WTC11 (cell line): ENCODE measurements at regions not wholly inside any gene's neighbourhood (a gene's known extent, or its start where the extent isn't known, plus 50 kb on each side); places are given as distances from the start of the nearest gene placed in this dataset.

Experiments
- ATAC-seq: fragments of 200-7000 bp; cut with Tn5 transposase; 2 replicates; pipeline ENCODE4 v1.10.0; 2021; ENCODE audit warnings: mild to moderate bottlenecking, moderate library complexity
- CTCF ChIA-PET: fragments of 300-600 bp; sonication (Branson Sonifier 250); formaldehyde crosslinking; loops from one replicate; lab custom pipeline; 2021; ENCODE audit warnings: antibody characterized with exemption; lab: Charles Lee
- POLR2A ChIA-PET: fragments of 350-600 bp; sonication (Branson Sonifier 250); formaldehyde crosslinking; loops from one replicate; lab custom pipeline; 2021; ENCODE audit warnings: antibody characterized with exemption; lab: Charles Lee
- DNase-seq: peaks from one replicate; pipeline ENCODE4 v3.0.0; 2021; ENCODE audit warnings: low spot score
- H3K27ac Mint-ChIP-seq: 2 replicates; pipeline ENCODE4 v1.8.0; 2021; ENCODE audit warnings: mixed read lengths
- H3K27me3 Mint-ChIP-seq: 2 replicates; pipeline ENCODE4 v1.8.0; 2021; ENCODE audit warnings: low read depth, mild to moderate bottlenecking, moderate library complexity, mixed read lengths
- H3K36me3 Mint-ChIP-seq: 2 replicates; pipeline ENCODE4 v1.8.0; 2021; ENCODE audit warnings: mixed read lengths
- H3K4me1 Mint-ChIP-seq: 2 replicates; pipeline ENCODE4 v1.8.0; 2022; ENCODE audit warnings: mixed read lengths
- H3K4me3 Mint-ChIP-seq: 2 replicates; pipeline ENCODE4 v1.8.0; 2021; ENCODE audit warnings: mild to moderate bottlenecking, moderate library complexity, mixed read lengths
- H3K9me3 Mint-ChIP-seq: 2 replicates; pipeline ENCODE4 v1.8.0; 2021; ENCODE audit warnings: mixed read lengths
- ATF1 ChIP-seq: sonication (generic); formaldehyde crosslinking; IDR thresholded peaks from 2 replicates; pipeline ENCODE4 v1.8.1; 2023; ENCODE audit warnings: mild to moderate bottlenecking, moderate library complexity, missing genetic modification reagents
- ESRRA ChIP-seq: sonication (generic); formaldehyde crosslinking; IDR thresholded peaks from 2 replicates; pipeline ENCODE4 v1.8.1; 2022; ENCODE audit warnings: mild to moderate bottlenecking, missing genetic modification reagents, borderline replicate concordance
- ETV6 ChIP-seq: sonication (generic); formaldehyde crosslinking; IDR thresholded peaks from 2 replicates; pipeline ENCODE4 v1.8.1; 2022; ENCODE audit warnings: mild to moderate bottlenecking, missing genetic modification reagents
- FOXK1 ChIP-seq: sonication (generic); formaldehyde crosslinking; IDR thresholded peaks from 2 replicates; pipeline ENCODE4 v1.8.0; 2022; ENCODE audit warnings: mild to moderate bottlenecking, moderate library complexity, missing genetic modification reagents
- GABPB1 ChIP-seq: sonication (generic); formaldehyde crosslinking; IDR thresholded peaks from 2 replicates; pipeline ENCODE4 v1.8.1; 2023; ENCODE audit warnings: mild to moderate bottlenecking, missing genetic modification reagents
- HMGA2 ChIP-seq: fragments of 250-450 bp; sonication (Bioruptor Pico); IDR thresholded peaks from 2 replicates; pipeline ENCODE4 v1.4.0; 2021; ENCODE audit warnings: mild to moderate bottlenecking, moderate library complexity
- IRF2 ChIP-seq: sonication (generic); formaldehyde crosslinking; IDR thresholded peaks from 2 replicates; pipeline ENCODE4 v1.8.0; 2022; ENCODE audit warnings: low read depth, missing genetic modification reagents, borderline replicate concordance
- JAZF1 ChIP-seq: fragments of 250-450 bp; sonication (Bioruptor Pico); IDR thresholded peaks from 2 replicates; pipeline ENCODE4 v1.9.0; 2021; ENCODE audit warnings: moderate library complexity, mild to moderate bottlenecking, inconsistent platforms
- OVOL2 ChIP-seq: fragments of 250-450 bp; sonication (Bioruptor Pico); IDR thresholded peaks from 2 replicates; pipeline ENCODE4 v1.9.0; 2021; ENCODE audit warnings: mild to moderate bottlenecking, borderline replicate concordance
- TCF7 ChIP-seq: sonication (generic); formaldehyde crosslinking; IDR thresholded peaks from 2 replicates; pipeline ENCODE4 v1.8.0; 2022; ENCODE audit warnings: mild to moderate bottlenecking, low read depth, missing genetic modification reagents, moderate library complexity
- TEAD4 ChIP-seq: sonication (generic); formaldehyde crosslinking; IDR thresholded peaks from 2 replicates; pipeline ENCODE4 v1.8.0; 2022; ENCODE audit warnings: mild to moderate bottlenecking, missing genetic modification reagents
- ZNF317 ChIP-seq: sonication (generic); formaldehyde crosslinking; IDR thresholded peaks from 2 replicates; pipeline ENCODE4 v1.8.1; 2023; ENCODE audit warnings: low read depth, mild to moderate bottlenecking, moderate library complexity, missing genetic modification reagents, borderline replicate concordance
- TF ChIP-seq, protein P1 (sequence below): sonication (generic); formaldehyde crosslinking; IDR thresholded peaks from 2 replicates; pipeline ENCODE4 v1.8.0; 2022; ENCODE audit warnings: mild to moderate bottlenecking, missing genetic modification reagents
- TF ChIP-seq, protein P2 (sequence below): fragments of 200-600 bp; IDR thresholded peaks from 2 replicates; pipeline ENCODE4 v1.8.0; 2022; ENCODE audit warnings: antibody characterized with exemption
- TF ChIP-seq, protein P3 (sequence below): sonication (generic); formaldehyde crosslinking; IDR thresholded peaks from 2 replicates; pipeline ENCODE4 v1.8.1; 2023; ENCODE audit warnings: mild to moderate bottlenecking, missing genetic modification reagents, moderate library complexity
- TF ChIP-seq, protein P4 (sequence below): sonication (generic); formaldehyde crosslinking; IDR thresholded peaks from 2 replicates; pipeline ENCODE4 v1.8.1; 2022; ENCODE audit warnings: mild to moderate bottlenecking, moderate library complexity, missing genetic modification reagents
- TF ChIP-seq, protein P5 (sequence below): sonication (generic); formaldehyde crosslinking; IDR thresholded peaks from 2 replicates; pipeline ENCODE4 v1.8.0; 2022; ENCODE audit warnings: missing genetic modification reagents

DNA sequence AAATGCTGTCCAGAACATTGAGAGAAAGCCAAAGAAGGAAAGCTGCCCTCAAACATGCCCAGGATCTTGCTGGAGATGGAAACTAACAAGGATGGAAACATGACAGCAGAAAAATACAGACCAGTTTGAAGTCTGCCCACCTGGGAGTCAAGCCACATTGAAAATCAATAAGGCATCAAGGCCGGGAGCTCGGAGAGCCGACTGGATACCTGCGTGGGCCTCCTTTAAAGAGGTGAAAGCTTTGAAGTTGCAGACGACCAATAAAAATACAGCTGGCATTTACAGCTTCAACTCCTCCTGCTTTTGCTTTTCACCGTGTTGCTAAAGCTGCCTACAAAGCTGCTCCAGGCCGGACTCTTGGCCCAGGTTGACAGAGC is 279.7 kb downstream of the SRBD1 start:
- CTCF ChIA-PET: interaction anchor here (1.2 to 3.2 kb wide), 2 partner anchors 11 to 15 kb away, joined by 3 to 10 read pairs; no protein-coding TSS in a partner anchor
- TF ChIP-seq, protein P1, sequence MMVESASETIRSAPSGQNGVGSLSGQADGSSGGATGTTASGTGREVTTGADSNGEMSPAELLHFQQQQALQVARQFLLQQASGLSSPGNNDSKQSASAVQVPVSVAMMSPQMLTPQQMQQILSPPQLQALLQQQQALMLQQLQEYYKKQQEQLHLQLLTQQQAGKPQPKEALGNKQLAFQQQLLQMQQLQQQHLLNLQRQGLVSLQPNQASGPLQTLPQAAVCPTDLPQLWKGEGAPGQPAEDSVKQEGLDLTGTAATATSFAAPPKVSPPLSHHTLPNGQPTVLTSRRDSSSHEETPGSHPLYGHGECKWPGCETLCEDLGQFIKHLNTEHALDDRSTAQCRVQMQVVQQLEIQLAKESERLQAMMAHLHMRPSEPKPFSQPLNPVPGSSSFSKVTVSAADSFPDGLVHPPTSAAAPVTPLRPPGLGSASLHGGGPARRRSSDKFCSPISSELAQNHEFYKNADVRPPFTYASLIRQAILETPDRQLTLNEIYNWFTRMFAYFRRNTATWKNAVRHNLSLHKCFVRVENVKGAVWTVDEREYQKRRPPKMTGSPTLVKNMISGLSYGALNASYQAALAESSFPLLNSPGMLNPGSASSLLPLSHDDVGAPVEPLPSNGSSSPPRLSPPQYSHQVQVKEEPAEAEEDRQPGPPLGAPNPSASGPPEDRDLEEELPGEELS (CRISPR knock-in tag): no peak
- TF ChIP-seq ATF1: no peak
- TF ChIP-seq, protein P2, sequence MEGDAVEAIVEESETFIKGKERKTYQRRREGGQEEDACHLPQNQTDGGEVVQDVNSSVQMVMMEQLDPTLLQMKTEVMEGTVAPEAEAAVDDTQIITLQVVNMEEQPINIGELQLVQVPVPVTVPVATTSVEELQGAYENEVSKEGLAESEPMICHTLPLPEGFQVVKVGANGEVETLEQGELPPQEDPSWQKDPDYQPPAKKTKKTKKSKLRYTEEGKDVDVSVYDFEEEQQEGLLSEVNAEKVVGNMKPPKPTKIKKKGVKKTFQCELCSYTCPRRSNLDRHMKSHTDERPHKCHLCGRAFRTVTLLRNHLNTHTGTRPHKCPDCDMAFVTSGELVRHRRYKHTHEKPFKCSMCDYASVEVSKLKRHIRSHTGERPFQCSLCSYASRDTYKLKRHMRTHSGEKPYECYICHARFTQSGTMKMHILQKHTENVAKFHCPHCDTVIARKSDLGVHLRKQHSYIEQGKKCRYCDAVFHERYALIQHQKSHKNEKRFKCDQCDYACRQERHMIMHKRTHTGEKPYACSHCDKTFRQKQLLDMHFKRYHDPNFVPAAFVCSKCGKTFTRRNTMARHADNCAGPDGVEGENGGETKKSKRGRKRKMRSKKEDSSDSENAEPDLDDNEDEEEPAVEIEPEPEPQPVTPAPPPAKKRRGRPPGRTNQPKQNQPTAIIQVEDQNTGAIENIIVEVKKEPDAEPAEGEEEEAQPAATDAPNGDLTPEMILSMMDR: no peak
- TF ChIP-seq IRF2 (CRISPR knock-in tag): no peak
- no peak for TF ChIP-seq TCF7 (CRISPR knock-in tag)
- no peak for TF ChIP-seq ESRRA (CRISPR knock-in tag)
- TF ChIP-seq, protein P3, sequence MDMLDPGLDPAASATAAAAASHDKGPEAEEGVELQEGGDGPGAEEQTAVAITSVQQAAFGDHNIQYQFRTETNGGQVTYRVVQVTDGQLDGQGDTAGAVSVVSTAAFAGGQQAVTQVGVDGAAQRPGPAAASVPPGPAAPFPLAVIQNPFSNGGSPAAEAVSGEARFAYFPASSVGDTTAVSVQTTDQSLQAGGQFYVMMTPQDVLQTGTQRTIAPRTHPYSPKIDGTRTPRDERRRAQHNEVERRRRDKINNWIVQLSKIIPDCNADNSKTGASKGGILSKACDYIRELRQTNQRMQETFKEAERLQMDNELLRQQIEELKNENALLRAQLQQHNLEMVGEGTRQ (CRISPR knock-in tag): no peak
- TF ChIP-seq HMGA2 (CRISPR knock-in tag): no peak
- TF ChIP-seq OVOL2 (CRISPR knock-in tag): no peak
- TF ChIP-seq GABPB1 (CRISPR knock-in tag): no peak
- no peaks in the 10 kb centered on the region; the same call in 1 of the 2 replicates for H3K27me3 Mint-ChIP-seq

DNA sequence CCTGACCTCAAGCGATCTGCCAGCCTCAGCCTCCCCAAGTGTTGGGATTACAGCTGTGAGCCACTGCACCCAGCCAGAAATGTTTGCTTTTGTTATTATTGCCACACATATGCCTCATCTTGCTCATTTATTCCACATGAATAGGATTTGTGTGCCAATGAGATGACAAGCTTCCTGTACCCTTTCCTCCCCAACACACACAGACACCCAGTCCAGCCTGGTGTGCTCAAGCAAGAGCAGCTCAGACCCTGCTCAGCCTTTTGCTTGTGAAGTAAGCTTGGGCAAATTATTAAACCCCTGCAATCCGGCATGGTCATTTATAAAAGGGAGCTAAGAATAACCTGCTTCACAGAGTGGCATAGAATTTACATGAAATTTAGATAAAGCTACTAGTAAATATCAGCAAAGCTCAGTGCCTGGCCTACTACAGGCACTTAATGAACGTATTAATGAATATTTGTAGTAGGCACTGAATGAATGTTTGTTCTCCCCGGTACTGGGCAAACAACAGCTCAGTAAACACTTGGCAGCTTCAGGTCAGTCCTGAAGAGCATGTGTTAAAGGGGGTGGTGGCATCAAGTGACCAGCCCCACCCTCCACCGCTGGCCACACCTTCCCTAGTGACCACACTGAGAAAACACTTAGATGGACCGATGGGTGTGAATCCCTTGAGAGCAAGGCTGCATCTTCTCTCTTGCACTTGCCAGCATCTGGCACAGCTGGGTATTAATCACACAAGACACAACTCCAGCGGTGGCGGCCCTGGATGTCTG is 280.2 kb downstream of the SRBD1 start:
- Mint-ChIP-seq H3K4me1 (peaks cover 19% of the 10 kb centered on the region), H3K27me3 (no peaks in the 10 kb centered on the region; the same call in 1 of the 2 replicates), H3K4me3 (no peak overlapping the region), H3K36me3 (peaks cover 4% of the 10 kb centered on the region; the same call in 1 of the 2 replicates), H3K27ac (no peak overlapping the region), H3K9me3 (peaks cover 16% of the 10 kb centered on the region)
- DNase-seq: no peak
- ChIA-PET CTCF (interaction anchor here (1.2 to 3.2 kb wide), 3 partner anchors 10 to 248 kb away, joined by 3 to 10 read pairs (median 4); no protein-coding TSS in a partner anchor), POLR2A (interaction anchor here (0.7 kb wide), 1 partner anchor 308 kb away, joined by 3 read pairs; no protein-coding TSS in a partner anchor)
- TF ChIP-seq JAZF1 (CRISPR knock-in tag): no peak
- TF ChIP-seq, protein P4, sequence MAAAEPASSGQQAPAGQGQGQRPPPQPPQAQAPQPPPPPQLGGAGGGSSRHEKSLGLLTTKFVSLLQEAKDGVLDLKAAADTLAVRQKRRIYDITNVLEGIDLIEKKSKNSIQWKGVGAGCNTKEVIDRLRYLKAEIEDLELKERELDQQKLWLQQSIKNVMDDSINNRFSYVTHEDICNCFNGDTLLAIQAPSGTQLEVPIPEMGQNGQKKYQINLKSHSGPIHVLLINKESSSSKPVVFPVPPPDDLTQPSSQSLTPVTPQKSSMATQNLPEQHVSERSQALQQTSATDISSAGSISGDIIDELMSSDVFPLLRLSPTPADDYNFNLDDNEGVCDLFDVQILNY (CRISPR knock-in tag): no peak
- TF ChIP-seq, protein P5, sequence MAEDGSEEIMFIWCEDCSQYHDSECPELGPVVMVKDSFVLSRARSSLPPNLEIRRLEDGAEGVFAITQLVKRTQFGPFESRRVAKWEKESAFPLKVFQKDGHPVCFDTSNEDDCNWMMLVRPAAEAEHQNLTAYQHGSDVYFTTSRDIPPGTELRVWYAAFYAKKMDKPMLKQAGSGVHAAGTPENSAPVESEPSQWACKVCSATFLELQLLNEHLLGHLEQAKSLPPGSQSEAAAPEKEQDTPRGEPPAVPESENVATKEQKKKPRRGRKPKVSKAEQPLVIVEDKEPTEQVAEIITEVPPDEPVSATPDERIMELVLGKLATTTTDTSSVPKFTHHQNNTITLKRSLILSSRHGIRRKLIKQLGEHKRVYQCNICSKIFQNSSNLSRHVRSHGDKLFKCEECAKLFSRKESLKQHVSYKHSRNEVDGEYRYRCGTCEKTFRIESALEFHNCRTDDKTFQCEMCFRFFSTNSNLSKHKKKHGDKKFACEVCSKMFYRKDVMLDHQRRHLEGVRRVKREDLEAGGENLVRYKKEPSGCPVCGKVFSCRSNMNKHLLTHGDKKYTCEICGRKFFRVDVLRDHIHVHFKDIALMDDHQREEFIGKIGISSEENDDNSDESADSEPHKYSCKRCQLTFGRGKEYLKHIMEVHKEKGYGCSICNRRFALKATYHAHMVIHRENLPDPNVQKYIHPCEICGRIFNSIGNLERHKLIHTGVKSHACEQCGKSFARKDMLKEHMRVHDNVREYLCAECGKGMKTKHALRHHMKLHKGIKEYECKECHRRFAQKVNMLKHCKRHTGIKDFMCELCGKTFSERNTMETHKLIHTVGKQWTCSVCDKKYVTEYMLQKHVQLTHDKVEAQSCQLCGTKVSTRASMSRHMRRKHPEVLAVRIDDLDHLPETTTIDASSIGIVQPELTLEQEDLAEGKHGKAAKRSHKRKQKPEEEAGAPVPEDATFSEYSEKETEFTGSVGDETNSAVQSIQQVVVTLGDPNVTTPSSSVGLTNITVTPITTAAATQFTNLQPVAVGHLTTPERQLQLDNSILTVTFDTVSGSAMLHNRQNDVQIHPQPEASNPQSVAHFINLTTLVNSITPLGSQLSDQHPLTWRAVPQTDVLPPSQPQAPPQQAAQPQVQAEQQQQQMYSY (CRISPR knock-in tag): no peak
- TF ChIP-seq ZNF317 (CRISPR knock-in tag): no peak
- no peak for TF ChIP-seq TEAD4 (CRISPR knock-in tag)
- TF ChIP-seq ESRRA (CRISPR knock-in tag): no peak
- TF ChIP-seq ETV6 (CRISPR knock-in tag): no peak
- TF ChIP-seq GABPB1 (CRISPR knock-in tag): peak; percentile 61
- TF ChIP-seq FOXK1 (CRISPR knock-in tag): no peak
- no peak for ATAC-seq

More for the DNA sequence above, 279.7 kb downstream of the SRBD1 start:
- H3K4me1 Mint-ChIP-seq: peaks cover 19% of the 10 kb centered on the region
- POLR2A ChIA-PET: interaction anchor here (0.7 kb wide), 1 partner anchor 308 kb away, joined by 3 read pairs; no protein-coding TSS in a partner anchor
- DNase-seq (no peak), ATAC-seq (no peak)
- H3K36me3 Mint-ChIP-seq: peaks cover 4% of the 10 kb centered on the region; the same call in 1 of the 2 replicates
- no peak overlapping the region for H3K4me3 Mint-ChIP-seq
- H3K27ac Mint-ChIP-seq: no peak overlapping the region
- H3K9me3 Mint-ChIP-seq: peaks cover 16% of the 10 kb centered on the region
